Right lobe of liver (tissue), 4 donors: ENCODE measurements at regions not wholly inside any gene's neighbourhood (a gene's known extent, or its start where the extent isn't known, plus 50 kb on each side); places are given as distances from the start of the nearest gene placed in this dataset.

Experiments used
- POLR2A ChIP-seq: fragments of 450-650 bp; IDR thresholded peaks from one replicate; pipeline ENCODE4 v1.6.1; 2017; ENCODE audit warnings: antibody characterized with exemption, mild to moderate bottlenecking
- TF ChIP-seq, protein P1 (sequence below), 4 donors: fragments of 200-600 bp in 3 of 4; fragments of 450-650 bp in 1 of 4; IDR thresholded peaks; one replicate each; pipeline versions ENCODE4 v1.5.1 to v1.8.0; 2016 to 2022; ENCODE audit warnings: antibody characterized with exemption in 4 of 4, mild to moderate bottlenecking in 2 of 4
- donor health status: DM: no; HTN: no; CAD: no.
- donor health status: DM: no; HTN: no; CAD: no.
- donor health status: DM: no; HTN: yes; CAD: no.

DNA sequence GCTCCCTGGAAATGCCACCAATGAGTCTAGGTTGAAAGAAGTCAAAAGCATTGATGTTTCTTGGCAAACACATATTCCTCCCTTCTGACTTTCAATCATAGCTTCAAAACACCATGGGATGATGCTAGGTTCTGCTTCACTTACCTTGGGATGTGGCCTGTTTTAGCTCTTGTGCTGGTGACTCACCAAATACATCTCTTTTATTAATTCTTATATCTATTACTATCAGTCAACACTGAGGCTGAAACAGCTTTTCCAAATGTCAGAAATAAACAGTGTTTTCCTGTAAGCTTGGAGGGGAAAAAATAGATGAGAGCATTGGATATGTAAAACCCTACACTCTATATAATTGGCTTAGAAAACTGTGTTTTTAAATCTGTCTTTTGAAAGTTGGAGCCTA lies 245.4 kb upstream of the NREP start:
- TF ChIP-seq, protein P1, sequence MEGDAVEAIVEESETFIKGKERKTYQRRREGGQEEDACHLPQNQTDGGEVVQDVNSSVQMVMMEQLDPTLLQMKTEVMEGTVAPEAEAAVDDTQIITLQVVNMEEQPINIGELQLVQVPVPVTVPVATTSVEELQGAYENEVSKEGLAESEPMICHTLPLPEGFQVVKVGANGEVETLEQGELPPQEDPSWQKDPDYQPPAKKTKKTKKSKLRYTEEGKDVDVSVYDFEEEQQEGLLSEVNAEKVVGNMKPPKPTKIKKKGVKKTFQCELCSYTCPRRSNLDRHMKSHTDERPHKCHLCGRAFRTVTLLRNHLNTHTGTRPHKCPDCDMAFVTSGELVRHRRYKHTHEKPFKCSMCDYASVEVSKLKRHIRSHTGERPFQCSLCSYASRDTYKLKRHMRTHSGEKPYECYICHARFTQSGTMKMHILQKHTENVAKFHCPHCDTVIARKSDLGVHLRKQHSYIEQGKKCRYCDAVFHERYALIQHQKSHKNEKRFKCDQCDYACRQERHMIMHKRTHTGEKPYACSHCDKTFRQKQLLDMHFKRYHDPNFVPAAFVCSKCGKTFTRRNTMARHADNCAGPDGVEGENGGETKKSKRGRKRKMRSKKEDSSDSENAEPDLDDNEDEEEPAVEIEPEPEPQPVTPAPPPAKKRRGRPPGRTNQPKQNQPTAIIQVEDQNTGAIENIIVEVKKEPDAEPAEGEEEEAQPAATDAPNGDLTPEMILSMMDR (IDR thresholded peaks at IDR 0.05) = no peak
- TF ChIP-seq POLR2A = no peak
